GM18861 (cell line): ENCODE measurements at regions not wholly inside any gene's neighbourhood (a gene's known extent, or its start where the extent isn't known, plus 50 kb on each side); places are given as distances from the start of the nearest gene placed in this dataset.

Source experiments
- ATAC-seq: cut with Tn5 transposase; IDR thresholded peaks from one replicate; pipeline ENCODE4 v1.9.1; 2021; ENCODE audit not compliant: unreplicated experiment

- ATAC-seq: no peak
Observed at GRCh38 chr6:156313037-156313436, 464.1 kb upstream of the ARID1B start.

GRCh38 chr6:156311291-156311690 is 465.9 kb upstream of the ARID1B start:
- ATAC-seq: no peak

GRCh38 chr6:156310701-156311100 is 466.5 kb upstream of the ARID1B start:
- no peak for ATAC-seq

GRCh38 chr6:156309017-156309416 is 468.2 kb upstream of the ARID1B start:
- no peak for ATAC-seq

- no peak for ATAC-seq
Observed at GRCh38 chr6:156308604-156309003, 468.6 kb upstream of the ARID1B start.

- ATAC-seq: no peak
Observed at GRCh38 chr6:156306531-156306930, 470.6 kb upstream of the ARID1B start.

DNA sequence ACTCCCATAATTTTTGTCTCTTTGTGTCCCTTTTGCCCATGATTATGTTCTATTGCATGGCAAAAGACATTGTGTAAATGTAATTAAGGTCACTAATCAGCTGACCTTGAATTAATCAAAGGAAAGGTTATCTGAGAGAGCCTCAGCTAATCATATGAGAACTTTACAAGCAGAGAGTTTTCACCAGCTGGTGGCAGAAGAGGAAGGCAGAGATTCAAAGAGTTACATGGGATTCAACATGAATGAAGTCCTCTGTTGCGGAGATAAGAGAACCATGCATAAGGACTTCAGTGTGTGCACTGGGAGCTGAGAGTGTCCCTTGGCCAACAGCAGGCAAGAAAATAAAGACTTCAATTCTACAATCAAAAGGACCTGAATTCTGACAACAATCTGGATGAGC is 494.1 kb upstream of the ARID1B start:
- ATAC-seq: no peak

DNA sequence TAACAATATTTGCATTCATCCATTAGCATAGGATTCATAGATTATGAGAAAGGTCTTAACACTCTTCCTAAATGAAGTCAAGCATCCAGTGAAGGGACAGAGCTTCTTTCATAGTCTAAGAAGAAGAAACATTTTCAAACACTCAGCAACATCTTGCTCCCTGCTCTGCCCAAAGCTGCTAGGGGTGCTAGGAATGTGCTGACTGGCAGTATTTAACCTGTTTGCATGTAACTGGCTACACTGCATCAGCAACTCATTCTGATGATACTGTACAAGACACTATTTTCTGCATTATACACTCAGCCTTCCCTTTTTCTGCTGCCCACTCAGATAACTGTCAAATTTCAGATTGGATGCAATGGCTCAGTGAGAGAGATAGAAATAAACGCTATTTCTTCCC is 495.1 kb upstream of the ARID1B start:
- no peak for ATAC-seq

GRCh38 chr6:156281266-156281665 is 495.9 kb upstream of the ARID1B start:
- ATAC-seq: no peak

DNA sequence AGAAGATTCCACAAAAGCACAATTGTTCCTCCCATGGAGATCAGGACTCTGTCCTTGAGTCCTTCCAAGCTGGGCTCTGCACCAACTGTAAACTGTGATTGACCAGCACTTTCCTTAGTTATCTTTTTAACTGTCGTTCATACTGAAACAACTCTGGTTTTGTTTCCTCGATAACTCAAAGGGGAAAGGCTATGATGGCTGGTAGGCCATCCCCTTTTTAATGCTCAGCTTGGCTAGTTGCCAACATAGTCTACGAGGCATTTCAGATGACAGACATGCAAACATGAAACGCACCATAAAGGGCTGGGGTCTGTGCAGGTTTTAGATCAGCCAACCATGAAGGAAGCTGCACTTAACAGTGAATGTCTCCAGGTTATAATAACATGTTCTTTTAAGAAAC is 497.1 kb upstream of the ARID1B start:
- peak; percentile 33 for ATAC-seq

DNA sequence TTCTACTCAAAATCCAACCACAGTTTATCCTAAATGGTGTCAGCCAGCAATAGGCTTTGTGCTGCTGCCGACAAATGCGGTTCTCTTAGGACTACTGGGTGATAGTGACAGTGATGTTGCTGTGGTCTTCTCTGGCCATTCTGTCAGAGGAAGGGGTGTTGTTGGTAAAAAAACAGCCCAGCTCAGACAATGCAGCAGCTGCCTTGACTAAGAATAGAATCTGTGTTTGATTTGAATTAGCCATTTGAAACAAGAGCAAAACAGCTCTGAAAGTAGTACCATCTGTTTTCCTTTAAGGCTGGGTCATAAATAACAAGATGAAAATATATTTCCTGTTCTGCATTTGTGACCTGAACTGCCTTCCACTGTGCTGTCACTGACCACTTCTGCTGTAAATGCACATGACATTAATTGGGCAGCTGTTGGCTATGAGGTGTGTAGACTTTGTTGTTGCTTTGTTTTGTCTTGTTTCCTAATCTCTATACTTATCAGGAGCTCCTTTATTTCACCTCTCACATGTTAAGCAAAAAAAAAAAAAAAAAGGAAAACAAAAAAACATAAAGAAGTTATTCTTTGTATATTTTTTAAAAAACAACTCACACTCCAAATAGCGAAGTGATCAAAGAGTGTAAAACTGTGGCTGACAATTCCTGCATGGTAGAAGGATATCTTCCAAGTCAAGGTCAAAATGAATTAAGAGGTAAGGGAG is 497.8 kb upstream of the ARID1B start:
- ATAC-seq: peak; percentile 69

DNA sequence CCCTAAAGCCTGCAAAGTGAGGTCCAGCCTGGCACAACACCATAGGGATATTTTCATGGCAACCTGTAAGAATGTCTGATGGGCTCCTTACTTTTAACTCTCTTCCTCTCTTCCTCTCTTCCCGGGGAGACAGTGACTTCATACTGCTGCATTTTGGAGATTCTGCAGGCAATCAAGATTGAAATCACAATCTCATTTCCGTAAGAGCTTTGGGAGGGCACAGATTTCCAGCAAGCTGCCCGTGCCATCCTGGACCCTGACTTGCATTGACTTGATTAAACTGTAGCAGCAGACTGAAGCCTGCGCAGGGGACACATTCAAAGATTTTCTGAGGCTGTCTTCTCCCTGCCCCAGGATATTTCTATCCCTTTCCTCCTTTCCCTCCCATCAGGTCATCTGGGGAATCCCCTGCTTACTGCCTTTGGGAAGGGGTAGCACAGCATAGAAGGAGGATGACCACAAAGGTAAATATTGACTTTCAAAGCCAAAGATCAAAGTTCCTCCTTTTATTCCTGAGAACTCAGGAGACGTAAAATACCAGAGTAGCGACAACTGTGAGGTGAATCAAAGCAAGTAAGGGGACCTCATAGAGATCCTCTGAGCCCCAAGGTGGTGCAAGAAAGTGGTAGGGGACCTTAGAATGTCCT is 504.0 kb upstream of the ARID1B start:
- ATAC-seq: no peak

GRCh38 chr6:156269751-156270369 is 507.3 kb upstream of the ARID1B start:
- no peak for ATAC-seq

GRCh38 chr6:156268849-156269248 is 508.3 kb upstream of the ARID1B start:
- ATAC-seq: no peak

DNA sequence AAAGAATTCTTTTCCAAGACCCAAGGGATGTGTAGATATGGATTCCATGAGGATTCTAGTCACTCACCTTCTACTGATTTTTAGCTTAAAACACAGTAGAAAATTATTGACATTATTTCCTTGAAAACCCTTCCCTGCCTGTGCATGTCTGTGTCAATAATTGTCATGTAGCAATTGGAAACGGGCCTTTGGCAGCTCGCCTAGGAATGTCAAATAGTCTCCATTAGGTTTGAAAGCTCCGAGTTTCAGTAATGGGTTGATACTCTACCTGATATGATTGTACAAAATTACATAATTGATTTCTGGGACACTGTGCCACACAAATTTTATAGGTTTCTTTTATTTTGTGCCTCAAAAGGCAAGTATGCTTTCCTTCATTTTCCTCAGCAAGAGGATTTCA is 515.2 kb upstream of the ARID1B start:
- ATAC-seq: no peak

DNA sequence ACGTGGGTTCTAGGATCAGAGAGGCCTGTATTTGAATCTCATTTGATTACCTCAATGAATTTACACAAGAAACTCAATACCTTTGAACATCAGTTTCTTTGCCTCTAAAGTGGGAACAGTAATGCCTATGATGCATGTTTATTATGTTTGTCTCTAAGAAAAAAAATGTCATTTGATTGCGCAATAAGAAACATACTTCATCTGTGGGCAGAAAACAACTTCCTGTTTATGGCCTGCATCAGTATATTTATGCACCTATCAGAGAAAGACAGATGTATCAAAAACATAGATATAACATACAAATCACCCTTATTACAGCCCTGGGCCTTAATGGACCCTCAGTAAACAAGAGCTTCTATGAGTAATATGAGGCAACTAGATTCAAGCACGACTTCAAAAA is 516.4 kb upstream of the ARID1B start:
- ATAC-seq: no peak

DNA sequence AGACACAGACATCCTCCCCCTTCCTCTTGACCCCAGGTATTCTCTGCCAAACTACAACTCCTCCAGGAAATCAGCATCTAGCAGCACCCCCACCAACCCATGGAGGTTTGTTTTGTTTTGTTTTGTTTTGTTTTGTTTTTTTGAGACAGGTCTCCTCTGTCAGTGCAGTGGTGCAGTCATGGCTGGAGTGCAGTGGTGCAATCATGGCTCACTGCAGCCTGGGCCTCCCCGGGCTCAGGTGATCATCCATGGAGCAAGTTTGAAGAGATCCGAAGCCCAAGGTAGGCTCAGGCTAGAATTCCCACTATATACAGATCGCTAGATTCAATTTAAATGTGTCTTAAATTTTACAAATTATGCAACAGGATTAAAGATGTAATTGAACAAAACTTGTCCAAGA is 518.2 kb upstream of the ARID1B start:
- ATAC-seq: no peak

DNA sequence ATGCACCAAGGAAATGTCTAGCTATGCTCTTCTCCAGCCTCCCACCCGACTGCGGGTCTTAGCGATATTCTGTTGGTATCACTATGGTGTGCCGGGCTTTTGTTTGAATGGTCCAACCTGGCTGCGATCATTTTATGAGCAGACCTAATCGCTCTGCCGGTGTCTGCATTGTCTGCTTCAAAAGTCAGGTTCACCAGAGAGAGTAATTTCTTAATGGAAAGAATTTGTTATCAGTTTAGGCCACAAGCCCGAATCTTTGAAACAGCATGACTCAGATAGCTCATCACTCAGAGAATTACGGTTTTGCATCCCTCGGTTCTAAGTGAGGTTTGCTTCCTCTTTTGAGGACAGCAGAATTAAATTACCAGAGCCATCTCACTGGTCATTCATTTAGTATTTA is 521.0 kb upstream of the ARID1B start:
- no peak for ATAC-seq

DNA sequence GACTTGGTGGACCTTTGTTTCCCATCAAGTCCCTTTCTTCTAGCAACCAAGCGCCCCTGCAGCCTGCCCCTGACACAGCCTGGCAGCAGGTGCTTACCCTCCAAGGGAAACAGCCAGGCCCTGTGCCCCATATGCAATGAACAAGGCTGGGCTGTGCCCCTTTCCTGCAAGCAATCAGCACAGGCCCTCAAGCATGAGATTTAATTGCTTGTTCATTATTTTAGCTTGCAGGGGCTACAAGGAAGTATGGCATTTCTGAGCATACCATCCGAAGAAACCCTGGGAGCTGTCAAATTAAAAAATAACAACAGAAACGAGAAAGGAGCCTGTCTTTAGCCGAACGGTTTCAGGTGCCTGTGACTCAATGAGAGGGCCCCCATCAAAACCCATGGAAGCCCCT is 522.9 kb upstream of the ARID1B start:
- ATAC-seq: no peak

DNA sequence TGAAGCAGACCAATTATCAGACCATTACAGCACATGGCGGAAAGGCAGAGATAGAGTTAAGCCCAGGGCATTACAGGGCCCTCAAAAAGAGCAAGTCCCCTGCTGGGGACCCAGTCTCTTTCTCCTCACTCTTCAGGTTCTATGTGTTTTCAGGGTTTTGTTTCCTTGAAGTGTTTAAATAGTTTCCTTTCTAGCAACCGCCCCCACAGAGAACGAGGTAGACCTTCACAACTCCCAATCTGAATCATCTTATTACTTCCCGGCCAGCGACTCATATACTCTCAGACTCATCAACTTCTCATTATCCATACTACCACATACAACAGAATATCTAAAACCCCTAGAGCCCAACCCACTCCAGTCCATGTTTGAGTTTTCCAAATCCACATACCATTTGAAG is 526.6 kb upstream of the ARID1B start:
- ATAC-seq: no peak

GRCh38 chr6:156242206-156242605 is 535.0 kb upstream of the ARID1B start:
- ATAC-seq: no peak

DNA sequence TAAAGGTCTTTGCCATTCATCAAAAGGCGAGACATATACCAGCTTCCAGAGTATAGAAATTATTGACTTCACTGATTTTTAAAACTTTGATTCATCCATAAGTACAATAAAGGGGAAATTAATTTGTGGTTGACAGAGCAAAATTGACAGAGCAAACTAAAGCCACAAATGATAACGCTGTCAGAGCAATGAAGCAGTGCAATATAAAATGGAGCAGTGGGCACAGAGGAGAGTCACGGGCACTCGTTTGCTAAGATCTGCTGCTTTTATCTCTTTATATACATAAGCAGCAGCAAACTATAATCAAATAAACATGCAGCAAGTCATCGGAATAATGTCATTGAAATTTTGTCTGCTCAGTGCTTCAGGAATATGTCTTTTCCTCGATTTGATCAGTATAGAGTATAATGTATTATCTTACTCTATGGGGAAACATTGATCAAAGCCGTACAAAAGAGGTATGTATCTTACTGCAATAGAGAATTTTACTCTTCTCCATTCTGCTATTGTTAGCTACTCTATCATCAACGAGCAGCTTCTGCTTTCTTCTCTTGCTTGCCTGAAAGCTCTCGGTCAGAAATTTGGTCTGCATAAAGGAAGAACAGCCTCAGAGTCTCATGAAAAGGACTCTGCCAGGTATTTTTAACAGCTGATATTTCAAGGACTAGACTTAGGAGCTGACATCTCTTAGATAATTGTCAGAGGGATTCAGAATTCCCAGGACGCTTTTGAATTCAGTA is 546.0 kb upstream of the ARID1B start:
- ATAC-seq: no peak
